Activated CD8-positive, alpha-beta memory T cell treated with anti-CD3 and anti-CD28 coated beads for 36 hours (primary cell): ENCODE measurements at regions not wholly inside any gene's neighbourhood (a gene's known extent, or its start where the extent isn't known, plus 50 kb on each side); places are given as distances from the start of the nearest gene placed in this dataset.
"Not testable (repeated sequence)": the region's sequence is repeated elsewhere in the genome, so short reads cannot be mapped to it uniquely, and the experiment has no call there.

Experiments used
- CTCF ChIA-PET: fragments of 350-600 bp; sonication (Branson Sonifier 250); formaldehyde crosslinking; loops from one replicate; lab custom pipeline; 2021; ENCODE audit warnings: antibody characterized with exemption; lab: Charles Lee
- POLR2A ChIA-PET: fragments of 350-600 bp; sonication (Branson Sonifier 250); formaldehyde crosslinking; loops from one replicate; lab custom pipeline; 2021; ENCODE audit warnings: antibody characterized with exemption; lab: Charles Lee

DNA sequence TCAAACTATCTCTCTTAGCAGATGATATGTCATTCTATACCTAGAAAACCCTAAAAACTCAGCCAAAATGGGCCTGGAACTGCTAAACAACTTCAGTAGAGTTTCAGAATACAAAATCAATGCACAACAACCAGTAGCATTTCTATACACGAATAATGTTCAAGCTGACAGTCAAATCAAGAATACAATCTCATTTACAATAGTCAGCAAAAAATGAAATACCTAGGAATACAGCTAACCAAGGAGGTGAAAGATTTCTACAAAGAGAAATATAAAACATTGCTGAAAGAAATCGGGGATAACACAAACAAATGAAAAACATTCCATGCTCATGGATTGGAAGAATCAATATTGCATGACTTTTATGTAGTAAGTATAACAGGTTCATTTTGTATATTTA is 804.8 kb downstream of the SLITRK1 start:
- POLR2A ChIA-PET, result no interaction called here
- CTCF ChIA-PET, result no interaction called here

DNA sequence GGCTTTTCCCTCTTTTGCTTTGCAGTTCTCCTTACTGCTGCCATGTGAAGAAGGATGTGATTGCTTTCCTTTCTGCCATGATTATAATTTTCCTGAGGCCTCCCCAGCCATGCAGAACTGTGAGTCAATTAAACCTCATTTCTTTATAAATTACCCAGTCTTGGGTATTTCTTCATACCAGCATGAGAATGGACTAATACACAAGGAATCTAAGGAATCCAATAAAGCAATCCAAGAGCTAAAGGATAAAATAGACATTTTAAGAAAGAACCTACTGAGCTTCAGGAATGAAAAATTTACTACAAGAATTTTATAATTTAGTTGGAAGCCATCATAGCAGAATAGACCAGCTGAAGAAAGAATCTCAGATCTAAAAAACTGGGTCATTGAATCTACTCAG is 808.3 kb downstream of the SLITRK1 start:
- CTCF ChIA-PET, POLR2A ChIA-PET: not testable (repeated sequence)

- ChIA-PET POLR2A (no interaction called here), CTCF (no interaction called here)
Observed at GRCh38 chr13:83065108-83065507, 817.2 kb downstream of the SLITRK1 start.

DNA sequence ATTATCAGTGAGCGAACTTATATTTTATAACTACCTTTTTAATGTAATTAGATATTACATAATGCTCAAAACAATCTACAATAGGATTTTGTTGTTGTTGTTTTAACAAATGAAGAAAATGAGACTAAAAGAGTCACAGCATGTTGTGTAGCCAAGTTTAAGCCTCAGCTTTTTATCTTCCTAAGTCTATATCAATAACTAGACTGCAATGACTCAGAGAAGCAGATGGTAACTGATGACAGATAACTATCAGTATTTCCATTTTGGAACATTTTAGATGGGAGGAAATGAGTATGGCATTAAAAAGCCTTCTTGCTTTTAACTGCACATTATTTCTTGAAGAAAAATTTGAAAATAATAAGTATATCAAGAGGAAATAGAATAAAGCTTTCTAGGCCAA is 825.2 kb downstream of the SLITRK1 start:
- ChIA-PET CTCF (no interaction called here), POLR2A (no interaction called here)

- ChIA-PET POLR2A (no interaction called here), CTCF (interaction anchor here (0.5 kb wide), 1 partner anchor 1501 kb away, joined by 3 read pairs; no protein-coding TSS in a partner anchor)
Observed at GRCh38 chr13:83056269-83056668, 826.0 kb downstream of the SLITRK1 start.

GRCh38 chr13:83048419-83048818 is 833.9 kb downstream of the SLITRK1 start:
- ChIA-PET CTCF (no interaction called here), POLR2A (no interaction called here)

DNA sequence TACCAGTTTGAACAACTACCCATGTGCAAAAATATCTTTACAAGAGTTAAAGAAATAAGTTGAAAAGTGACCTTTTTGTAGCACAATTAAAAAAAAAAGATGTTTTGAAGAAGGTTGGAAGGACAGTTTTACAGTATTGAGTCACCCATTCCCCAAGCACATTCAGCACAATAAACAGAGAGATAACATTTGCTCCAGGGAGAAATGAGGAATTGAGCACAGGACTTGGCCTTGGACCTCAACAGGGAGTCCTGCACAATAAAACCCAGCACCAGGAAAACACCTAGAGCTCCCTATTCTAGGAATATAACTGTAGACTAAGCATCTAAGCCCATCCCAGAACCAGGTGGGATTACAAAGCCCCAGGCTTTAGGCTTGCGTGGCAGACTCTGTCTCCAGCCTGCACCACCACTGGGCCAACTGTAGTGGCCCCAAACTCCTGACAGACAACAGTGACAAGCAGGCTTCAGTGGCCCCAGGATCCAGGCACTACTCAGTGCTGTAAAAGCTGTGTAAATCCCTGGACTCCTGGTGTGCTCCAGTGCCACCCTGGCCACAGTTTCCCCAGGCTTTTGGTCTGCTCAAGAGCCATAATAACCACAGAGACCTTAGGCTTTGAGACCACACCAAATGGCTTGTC is 857.2 kb downstream of the SLITRK1 start:
- CTCF ChIA-PET, result no interaction called here
- POLR2A ChIA-PET, result no interaction called here

DNA sequence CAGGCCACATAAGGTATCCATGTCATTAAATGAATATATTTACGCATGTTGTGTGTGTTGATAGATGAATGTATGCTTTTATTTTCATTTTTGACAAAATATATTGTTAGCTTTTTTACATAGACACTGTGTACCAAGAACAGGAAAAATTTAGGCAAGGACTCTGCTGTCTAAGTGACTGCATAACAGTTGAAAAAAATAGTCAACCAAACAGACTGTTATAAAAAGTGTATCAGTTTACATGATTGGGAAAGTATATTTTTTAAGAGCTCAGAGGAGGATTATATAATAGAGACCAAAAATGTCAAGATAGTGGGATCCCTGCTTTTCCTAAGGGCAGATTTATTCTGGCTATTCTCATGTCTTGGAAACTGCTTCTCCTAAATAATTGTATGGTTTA is 858.0 kb downstream of the SLITRK1 start:
- ChIA-PET POLR2A (no interaction called here), CTCF (no interaction called here)

DNA sequence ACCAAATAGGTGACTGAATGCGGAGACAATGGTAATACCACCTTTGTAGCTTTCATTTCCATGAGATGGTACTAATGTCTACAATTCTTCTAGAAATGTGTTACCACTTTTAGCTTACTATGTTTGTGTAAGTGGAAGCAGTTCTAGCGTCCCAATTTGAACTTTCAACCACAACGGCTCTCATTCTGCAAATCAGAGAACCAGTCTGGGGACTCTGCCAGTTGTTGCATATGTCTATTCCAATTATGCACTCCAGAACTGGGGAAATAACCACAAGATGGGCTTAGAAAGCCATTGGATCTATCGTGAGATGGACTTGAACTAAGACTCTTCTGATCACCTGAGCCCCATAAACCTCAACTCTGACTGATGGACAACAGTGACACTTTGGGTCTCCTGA is 862.3 kb downstream of the SLITRK1 start:
- ChIA-PET POLR2A (no interaction called here), CTCF (no interaction called here)

GRCh38 chr13:83009987-83010386 is 872.3 kb downstream of the SLITRK1 start:
- ChIA-PET POLR2A (no interaction called here), CTCF (interaction anchor here (0.6 kb wide), 1 partner anchor 222 kb away, joined by 3 read pairs; no protein-coding TSS in a partner anchor)

GRCh38 chr13:83008212-83008929 is 873.9 kb downstream of the SLITRK1 start:
- ChIA-PET CTCF (no interaction called here), POLR2A (no interaction called here)

- CTCF ChIA-PET, result no interaction called here
- POLR2A ChIA-PET, result no interaction called here
Observed at GRCh38 chr13:83007226-83007625, 875.0 kb downstream of the SLITRK1 start.

GRCh38 chr13:83003185-83003584 is 879.1 kb downstream of the SLITRK1 start:
- CTCF ChIA-PET, result no interaction called here
- POLR2A ChIA-PET, result no interaction called here

GRCh38 chr13:82993417-82993816 is 888.9 kb downstream of the SLITRK1 start:
- CTCF ChIA-PET, result no interaction called here
- POLR2A ChIA-PET, result no interaction called here

DNA sequence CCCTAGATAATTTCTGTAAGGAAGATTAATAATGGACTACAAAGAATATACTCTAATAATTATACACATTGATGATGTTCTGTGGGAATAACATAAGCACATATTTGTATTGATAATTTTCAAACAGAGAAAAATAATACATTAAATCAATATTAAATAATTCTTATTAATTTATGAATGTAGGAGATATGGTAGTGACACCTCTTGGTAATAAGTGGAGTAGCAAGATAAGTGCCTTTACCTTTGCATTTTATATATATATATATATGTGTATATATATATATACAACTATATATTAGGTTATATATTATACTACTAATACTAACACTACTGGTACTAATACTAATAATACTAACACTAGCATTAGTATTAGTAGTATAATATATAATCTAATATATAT is 905.8 kb downstream of the SLITRK1 start:
- ChIA-PET CTCF (no interaction called here), POLR2A (no interaction called here)

DNA sequence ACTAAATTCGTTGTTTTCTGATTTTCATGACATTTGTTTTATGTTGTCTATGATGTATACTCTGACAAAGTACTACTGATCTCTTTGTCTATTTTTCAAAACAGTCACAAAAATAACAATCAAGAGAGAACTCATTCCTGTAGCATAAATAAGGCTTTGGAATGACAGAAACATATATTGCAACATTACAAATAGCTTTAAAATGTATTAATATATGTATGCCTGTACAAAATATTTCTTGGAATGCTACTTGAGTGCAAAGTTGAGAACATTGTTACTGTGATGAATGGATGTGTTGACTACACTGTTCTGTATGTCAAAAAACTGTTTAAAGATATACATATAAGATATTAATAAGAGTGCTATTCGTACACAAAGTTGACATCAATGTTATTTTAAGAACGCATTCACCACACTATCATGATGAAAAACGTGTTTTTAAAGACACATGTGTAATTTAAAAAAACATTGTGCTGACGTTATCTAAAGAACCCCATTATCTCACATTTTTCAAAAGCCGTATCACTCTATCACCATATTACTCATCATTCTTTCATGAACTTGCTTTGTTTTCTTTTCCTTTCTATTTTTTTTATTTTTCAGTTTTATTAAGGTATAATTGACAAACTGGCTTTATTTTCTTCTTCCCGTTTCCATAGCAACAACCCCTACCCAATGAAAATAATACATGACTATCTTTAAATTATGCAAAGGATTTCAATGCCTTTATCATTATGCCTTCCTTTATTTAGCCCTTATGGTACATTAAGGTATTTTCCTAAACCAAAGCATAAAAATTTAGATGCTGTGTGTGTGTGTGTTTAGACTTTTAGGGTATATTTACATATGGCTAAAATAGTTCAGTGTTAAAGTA is 918.8 kb downstream of the SLITRK1 start:
- POLR2A ChIA-PET, result no interaction called here
- CTCF ChIA-PET, result no interaction called here

DNA sequence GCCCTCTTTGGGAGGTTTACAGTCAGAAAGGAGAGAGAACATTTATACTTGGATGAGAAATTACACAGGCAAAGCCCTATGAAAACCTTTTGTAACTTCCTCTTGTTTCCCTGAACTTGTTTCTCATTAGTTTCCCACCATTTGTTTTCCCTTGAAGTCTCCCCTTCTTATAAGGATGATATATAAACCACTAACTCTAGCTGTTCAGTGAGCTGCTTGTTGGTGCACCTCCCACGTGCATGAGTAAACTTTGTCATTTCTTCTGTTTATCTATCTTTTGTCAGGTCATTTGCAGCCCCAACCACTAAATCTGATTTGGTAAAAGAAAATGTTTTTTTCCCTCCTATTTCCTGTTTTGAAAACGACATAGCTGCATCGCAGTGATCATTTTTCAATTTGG is 919.9 kb downstream of the SLITRK1 start:
- ChIA-PET POLR2A (no interaction called here), CTCF (no interaction called here)

DNA sequence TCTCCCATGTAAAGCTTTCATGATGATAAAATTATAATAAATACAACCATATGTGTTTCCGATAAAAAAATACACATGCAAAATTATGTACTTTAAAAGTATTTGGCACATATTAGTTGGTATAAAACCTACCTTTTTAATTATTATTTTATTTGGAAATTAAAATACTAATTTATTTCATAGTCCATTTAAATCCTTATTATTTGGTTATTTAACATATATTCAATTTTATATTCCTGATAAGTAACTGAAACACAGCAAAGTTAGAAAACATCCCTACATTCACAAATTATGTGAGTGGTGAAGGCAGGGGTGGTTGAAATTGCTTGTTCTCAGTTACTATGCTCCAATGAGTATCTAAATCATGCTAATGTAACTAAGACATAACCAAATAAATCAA is 920.5 kb downstream of the SLITRK1 start:
- POLR2A ChIA-PET, result no interaction called here
- CTCF ChIA-PET, result no interaction called here

- CTCF ChIA-PET, POLR2A ChIA-PET: not testable (repeated sequence)
Observed at GRCh38 chr13:82952336-82952735, 929.9 kb downstream of the SLITRK1 start.

GRCh38 chr13:82947683-82948082 is 934.6 kb downstream of the SLITRK1 start:
- POLR2A ChIA-PET, result no interaction called here

More at GRCh38 chr13:82947683-82948082, 934.6 kb downstream of the SLITRK1 start:
- CTCF ChIA-PET, result no interaction called here
